Pancreas (tissue), 10 donors: ENCODE measurements at regions not wholly inside any gene's neighbourhood (a gene's known extent, or its start where the extent isn't known, plus 50 kb on each side); places are given as distances from the start of the nearest gene placed in this dataset.

Source experiments
- ATAC-seq, 4 donors: fragments of 200-7000 bp; cut with Tn5 transposase; one replicate each; pipeline versions ENCODE4 v1.8.0 to v1.9.1; 2020; ENCODE audit warnings: mild to moderate bottlenecking in 4 of 4, moderate library complexity in 4 of 4
- DNase-seq, 6 donors: peaks; one replicate each; pipeline ENCODE4 v3.0.0-alpha.2; 2020
- FAIRE-seq: peaks from 2 replicates; lab custom pipeline; 2012; peaks lifted over from hg19 to GRCh38; lab: Jason Lieb, UNC
- H3K27ac ChIP-seq, 4 donors: fragments of 200-600 bp; sonication (generic); 1 replicate in 3 of 4; 2 replicates in 1 of 4; pipeline versions ENCODE4 v1.5.0 to v1.8.0; 2020
- H3K27me3 ChIP-seq, 4 donors: fragments of 200-600 bp; one replicate each; pipeline ENCODE4 v1.8.0; 2021
- H3K36me3 ChIP-seq, 3 donors: fragments of 200-600 bp; sonication (generic) in 1 of 3; one replicate each; pipeline versions ENCODE4 v1.5.0 to v1.8.0; 2020 to 2021
- H3K4me1 ChIP-seq, 3 donors: fragments of 200-600 bp; one replicate each; pipeline ENCODE4 v1.8.0; 2021
- H3K4me3 ChIP-seq, 4 donors: fragments of 200-600 bp; sonication (generic) in 2 of 4; one replicate each; pipeline versions ENCODE4 v1.5.0 to v1.8.0; 2020 to 2021
- H3K9me3 ChIP-seq, 4 donors: fragments of 200-600 bp; one replicate each; pipeline ENCODE4 v1.8.0; 2021
- WGBS, 2 donors: extraction: QIAGEN DNeasy Blood & Tissue Kit; methylation state at CpG; one replicate each; pipeline ENCODE4 v1.1.7; 2013; 5-methylcytosine and 5-hydroxymethylcytosine counted together
- intact Hi-C, 3 donors: fragments of 100-400 bp; cut with DNase I; formaldehyde crosslinking; loops; one replicate each; pipeline versions ENCODE4 v1.11.1 to v1.14.2; 2022
- TF ChIP-seq, protein P1 (sequence below), 4 donors: fragments of 200-600 bp; sonication (generic) in 3 of 4; IDR thresholded peaks; one replicate each; pipeline versions ENCODE4 v1.5.0 to v1.8.0; 2021; ENCODE audit warnings: antibody characterized with exemption in 4 of 4
- donor health status: healthy with polysubstance abuse.
- donor health status: DM: no; HTN: no; CAD: no; lungs with moderate emphysema.
- donor health status: DM: no; HTN: no; CAD: no.
- donor health status: control.
- donor health status: control.
- donor health status: Bipolar disorder and iron deficiency.
- donor health status: DM: yes; HTN: yes; CAD: no.
- donor health status: DM: no; HTN: no; CAD: no.
- donor health status: DM: no; HTN: no; CAD: no.
- donor health status: DM: yes; HTN: yes; CAD: no.

DNA sequence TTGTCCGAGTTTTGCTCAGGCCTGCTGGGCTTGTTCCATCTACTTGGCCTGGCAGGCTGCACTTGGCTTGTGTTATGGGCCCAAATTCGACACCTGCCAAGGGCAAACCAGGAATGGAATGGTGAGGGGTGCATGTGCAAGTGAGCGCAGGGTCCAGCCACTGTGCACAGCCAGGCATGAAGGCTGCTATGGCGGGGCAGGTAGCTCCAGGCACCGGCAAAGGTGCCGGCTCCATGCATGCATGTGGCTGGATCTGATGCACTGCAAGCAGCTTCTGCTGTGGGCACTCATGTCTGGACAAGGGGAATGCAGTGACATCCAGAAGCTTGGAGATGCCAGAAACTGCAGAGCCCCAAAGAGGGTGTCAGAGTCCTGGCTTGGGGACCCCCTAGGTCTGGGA lies 463.0 kb downstream of the EPHA3 start:
- H3K27me3 ChIP-seq, result no peaks in the 10 kb centered on the region
- H3K36me3 ChIP-seq, result no peaks in the 10 kb centered on the region
- WGBS, 2 donors, result 82% methylated on average over 6 of the region's 6 CpGs
- H3K4me3 ChIP-seq, result no peak overlapping the region
- H3K9me3 ChIP-seq, result no peaks in the 10 kb centered on the region
- no peak overlapping the region for H3K27ac ChIP-seq
- no peaks in the 10 kb centered on the region for H3K4me1 ChIP-seq
- DNase-seq (peak in 1 of 6 donors; percentile 33), ATAC-seq (no peak), FAIRE-seq (no peak)
- intact Hi-C loops, result no loop called here
- TF ChIP-seq, protein P1, sequence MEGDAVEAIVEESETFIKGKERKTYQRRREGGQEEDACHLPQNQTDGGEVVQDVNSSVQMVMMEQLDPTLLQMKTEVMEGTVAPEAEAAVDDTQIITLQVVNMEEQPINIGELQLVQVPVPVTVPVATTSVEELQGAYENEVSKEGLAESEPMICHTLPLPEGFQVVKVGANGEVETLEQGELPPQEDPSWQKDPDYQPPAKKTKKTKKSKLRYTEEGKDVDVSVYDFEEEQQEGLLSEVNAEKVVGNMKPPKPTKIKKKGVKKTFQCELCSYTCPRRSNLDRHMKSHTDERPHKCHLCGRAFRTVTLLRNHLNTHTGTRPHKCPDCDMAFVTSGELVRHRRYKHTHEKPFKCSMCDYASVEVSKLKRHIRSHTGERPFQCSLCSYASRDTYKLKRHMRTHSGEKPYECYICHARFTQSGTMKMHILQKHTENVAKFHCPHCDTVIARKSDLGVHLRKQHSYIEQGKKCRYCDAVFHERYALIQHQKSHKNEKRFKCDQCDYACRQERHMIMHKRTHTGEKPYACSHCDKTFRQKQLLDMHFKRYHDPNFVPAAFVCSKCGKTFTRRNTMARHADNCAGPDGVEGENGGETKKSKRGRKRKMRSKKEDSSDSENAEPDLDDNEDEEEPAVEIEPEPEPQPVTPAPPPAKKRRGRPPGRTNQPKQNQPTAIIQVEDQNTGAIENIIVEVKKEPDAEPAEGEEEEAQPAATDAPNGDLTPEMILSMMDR (IDR thresholded peaks at IDR 0.05), result no peak

DNA sequence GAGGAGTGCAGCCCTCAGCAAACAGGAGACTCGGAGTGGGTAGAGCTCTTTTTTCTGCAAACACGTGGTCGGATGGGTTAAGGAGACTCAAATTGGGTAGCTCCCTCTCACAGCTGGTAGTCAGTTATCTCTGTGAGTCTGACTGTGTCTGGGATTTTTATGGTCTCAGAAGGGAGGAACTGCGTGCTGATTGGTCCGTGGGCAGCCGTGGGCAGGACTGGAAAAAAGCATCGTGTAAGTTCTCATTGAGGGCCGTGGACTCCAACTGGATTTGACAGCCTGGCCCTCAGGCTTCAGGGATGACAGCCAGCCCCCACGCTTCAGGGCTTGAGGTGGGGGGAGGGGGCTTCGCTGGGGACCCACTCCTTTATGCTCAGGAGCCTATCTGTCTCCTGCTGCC lies 463.9 kb downstream of the EPHA3 start:
- peaks cover 0 to 7% (median 0%) of the 10 kb centered on the region in 3 donors for H3K4me1 ChIP-seq
- intact Hi-C loops, result no loop called here
- H3K4me3 ChIP-seq, result no peak overlapping the region
- no peaks in the 10 kb centered on the region for H3K36me3 ChIP-seq
- no peaks in the 10 kb centered on the region for H3K9me3 ChIP-seq
- WGBS, 2 donors, result 77 to 80% methylated on average over 10 of the region's 10 CpGs
- TF ChIP-seq, protein P1 (IDR thresholded peaks at IDR 0.05), result no peak
- DNase-seq (peak in 1 of 6 donors; percentile 34), FAIRE-seq (no peak), ATAC-seq (no peak)
- no peaks in the 10 kb centered on the region for H3K27me3 ChIP-seq
- no peak overlapping the region for H3K27ac ChIP-seq

DNA sequence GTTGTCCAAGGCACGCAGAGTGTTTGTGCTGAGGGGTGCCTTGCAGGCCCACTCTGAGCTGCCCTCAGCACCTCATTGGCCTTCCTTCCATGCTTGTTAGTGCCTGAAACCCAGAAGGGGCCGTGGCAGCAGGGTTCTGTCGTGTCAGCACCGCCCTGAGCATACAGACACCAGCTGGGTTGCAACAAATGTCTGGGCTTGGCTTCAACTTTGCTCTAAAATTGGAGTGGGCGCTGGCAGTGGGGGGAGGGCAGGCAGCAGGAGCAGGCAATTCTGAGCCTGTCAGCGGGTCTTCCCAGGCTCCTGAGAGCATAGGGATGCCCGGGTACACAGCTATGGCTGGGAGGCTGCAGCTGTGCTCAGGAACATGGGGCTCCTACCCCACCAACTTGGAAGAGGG lies 464.3 kb downstream of the EPHA3 start:
- H3K9me3 ChIP-seq, result no peaks in the 10 kb centered on the region
- no peak overlapping the region for H3K4me3 ChIP-seq
- WGBS, 2 donors, result 71 to 75% methylated on average over 7 of the region's 7 CpGs
- H3K36me3 ChIP-seq, result no peaks in the 10 kb centered on the region
- H3K27ac ChIP-seq, result no peak overlapping the region
- peak in 1 of 6 donors; percentile 33 for DNase-seq
- intact Hi-C loops, result no loop called here
- peaks cover 0 to 10% (median 0%) of the 10 kb centered on the region in 3 donors for H3K4me1 ChIP-seq
- no peak for ATAC-seq
- no peaks in the 10 kb centered on the region for H3K27me3 ChIP-seq
- FAIRE-seq, result no peak
- TF ChIP-seq, protein P1 (IDR thresholded peaks at IDR 0.05), result no peak

DNA sequence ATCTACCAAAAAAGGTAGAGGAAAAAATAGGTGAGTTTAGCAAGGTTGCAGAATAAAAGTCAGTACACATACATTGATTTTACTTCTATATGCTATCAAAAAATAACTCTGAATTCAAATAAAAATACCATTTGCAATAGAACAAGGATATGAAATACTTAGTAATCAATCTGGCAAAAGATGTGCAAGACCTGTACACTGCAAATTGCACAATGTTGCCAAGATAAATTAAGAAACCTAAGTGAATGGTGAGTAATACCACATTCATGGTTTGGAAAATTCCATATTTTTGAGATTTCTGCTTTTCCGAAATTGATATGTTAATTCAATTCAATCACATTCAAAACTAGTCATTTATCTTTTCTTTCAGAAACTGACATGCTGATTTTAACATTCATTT lies 464.8 kb downstream of the EPHA3 start:
- TF ChIP-seq, protein P1 (IDR thresholded peaks at IDR 0.05), result no peak
- Histone ChIP-seq H3K36me3 (no peaks in the 10 kb centered on the region), H3K4me1 (peaks cover 0 to 10% (median 0%) of the 10 kb centered on the region in 3 donors), H3K27me3 (no peaks in the 10 kb centered on the region), H3K9me3 (no peaks in the 10 kb centered on the region), H3K27ac (no peak overlapping the region), H3K4me3 (no peak overlapping the region)
- FAIRE-seq (no peak), ATAC-seq (no peak), DNase-seq (no peak)
- WGBS, 2 donors, result 67 to 78% methylated on average over 1 of the region's 1 CpG
- intact Hi-C loops, result no loop called here

DNA sequence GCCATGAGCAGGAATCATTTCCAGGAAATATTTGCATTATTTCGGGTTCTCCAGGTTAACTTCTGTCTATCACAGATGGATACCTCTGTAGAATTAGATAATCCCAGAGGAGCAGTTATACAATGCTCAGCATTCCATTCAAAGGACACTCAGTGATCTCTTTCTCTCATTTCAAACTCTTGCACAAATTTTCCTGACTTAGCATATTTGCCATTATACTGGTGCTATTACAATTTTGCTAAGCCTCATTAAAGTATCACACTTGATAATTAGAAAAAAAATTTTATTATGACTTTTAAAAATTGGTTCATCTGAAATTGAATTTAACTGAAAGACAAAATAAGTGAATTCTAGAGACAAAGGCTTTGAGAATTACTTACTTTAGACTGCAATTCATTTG lies 469.0 kb downstream of the EPHA3 start:
- peaks cover 0 to 10% (median 0%) of the 10 kb centered on the region in 3 donors for H3K4me1 ChIP-seq
- no peak for ATAC-seq
- H3K4me3 ChIP-seq, result no peak overlapping the region
- H3K27me3 ChIP-seq, result no peaks in the 10 kb centered on the region
- no peaks in the 10 kb centered on the region for H3K36me3 ChIP-seq
- FAIRE-seq, result no peak
- WGBS, 2 donors, result 15 to 21% methylated on average over 1 of the region's 1 CpG
- H3K9me3 ChIP-seq, result no peaks in the 10 kb centered on the region
- TF ChIP-seq, protein P1 (IDR thresholded peaks at IDR 0.05), result no peak
- intact Hi-C loops, result no loop called here
- DNase-seq, result no peak
- no peak overlapping the region for H3K27ac ChIP-seq
